ENCODE measurements at regions not wholly inside any gene's neighbourhood (a gene's known extent, or its start where the extent isn't known, plus 50 kb on each side); places are given as distances from the start of the nearest gene placed in this dataset.

GRCh38 chr15:26113296-26113695, 250.2 kb upstream of the ATP10A start:
- no peaks in the 10 kb centered on the region for H3K9me3 Mint-ChIP-seq
- no peak for ATAC-seq
- no peaks in the 10 kb centered on the region for H3K27me3 Mint-ChIP-seq
- no peak overlapping the region for H3K4me3 Mint-ChIP-seq
- no peaks in the 10 kb centered on the region for H3K4me1 Mint-ChIP-seq
- DNase-seq: no peak
- no peak overlapping the region for H3K27ac Mint-ChIP-seq

GRCh38 chr15:26109203-26109602, 246.1 kb upstream of the ATP10A start:
- H3K27ac Mint-ChIP-seq: no peak overlapping the region
- ATAC-seq: no peak
- no peaks in the 10 kb centered on the region for H3K27me3 Mint-ChIP-seq
- DNase-seq: no peak
- H3K9me3 Mint-ChIP-seq: no peaks in the 10 kb centered on the region
- H3K4me3 Mint-ChIP-seq: no peak overlapping the region
- no peaks in the 10 kb centered on the region for H3K4me1 Mint-ChIP-seq

- H3K9me3 Mint-ChIP-seq: no peaks in the 10 kb centered on the region
- no peak overlapping the region for H3K27ac Mint-ChIP-seq
- peaks cover 11% of the 10 kb centered on the region for H3K27me3 Mint-ChIP-seq
- peaks cover 7% of the 10 kb centered on the region for H3K4me1 Mint-ChIP-seq
- DNase-seq (no peak), ATAC-seq (no peak)
- no peak overlapping the region for H3K4me3 Mint-ChIP-seq
These were observed 243.4 kb upstream of the ATP10A start for GRCh38 chr15:26106556-26106955.

- DNase-seq (no peak), ATAC-seq (no peak)
- Mint-ChIP-seq H3K4me1 (peaks cover 7% of the 10 kb centered on the region), H3K4me3 (no peak overlapping the region), H3K27me3 (peaks cover 11% of the 10 kb centered on the region), H3K9me3 (no peaks in the 10 kb centered on the region), H3K27ac (no peak overlapping the region)
These were observed 239.9 kb upstream of the ATP10A start for GRCh38 chr15:26103002-26103404.

- Mint-ChIP-seq H3K4me3 (no peak overlapping the region), H3K27me3 (peaks cover 11% of the 10 kb centered on the region), H3K9me3 (no peaks in the 10 kb centered on the region), H3K4me1 (peaks cover 7% of the 10 kb centered on the region), H3K27ac (no peak overlapping the region)
- DNase-seq (no peak), ATAC-seq (no peak)
These were observed 239.2 kb upstream of the ATP10A start for GRCh38 chr15:26102365-26102764.

GRCh38 chr15:26101443-26101842, 238.3 kb upstream of the ATP10A start:
- peaks cover 7% of the 10 kb centered on the region for H3K4me1 Mint-ChIP-seq
- H3K4me3 Mint-ChIP-seq: no peak overlapping the region
- no peak overlapping the region for H3K27ac Mint-ChIP-seq
- DNase-seq: no peak
- peaks cover 18% of the 10 kb centered on the region for H3K27me3 Mint-ChIP-seq
- no peak for ATAC-seq
- no peaks in the 10 kb centered on the region for H3K9me3 Mint-ChIP-seq

- H3K4me1 Mint-ChIP-seq: peaks cover 7% of the 10 kb centered on the region
- peaks cover 38% of the 10 kb centered on the region for H3K27me3 Mint-ChIP-seq
- no peak for ATAC-seq
- no peak overlapping the region for H3K4me3 Mint-ChIP-seq
- no peaks in the 10 kb centered on the region for H3K9me3 Mint-ChIP-seq
- H3K27ac Mint-ChIP-seq: no peak overlapping the region
- DNase-seq: no peak
These were observed 235.7 kb upstream of the ATP10A start for GRCh38 chr15:26098801-26099200.

- no peak overlapping the region for H3K27ac Mint-ChIP-seq
- ATAC-seq: no peak
These were observed 234.1 kb upstream of the ATP10A start for GRCh38 chr15:26097216-26097615.

GRCh38 chr15:26096581-26096980, 233.5 kb upstream of the ATP10A start:
- H3K9me3 Mint-ChIP-seq: no peaks in the 10 kb centered on the region
- no peak overlapping the region for H3K27ac Mint-ChIP-seq
- no peaks in the 10 kb centered on the region for H3K4me1 Mint-ChIP-seq
- DNase-seq (no peak), ATAC-seq (no peak)
- no peak overlapping the region for H3K4me3 Mint-ChIP-seq
- H3K27me3 Mint-ChIP-seq: peaks cover 30% of the 10 kb centered on the region

More at GRCh38 chr15:26097216-26097615, 234.1 kb upstream of the ATP10A start:
- no peak for DNase-seq
- Mint-ChIP-seq H3K27me3 (peaks cover 30% of the 10 kb centered on the region), H3K4me1 (no peaks in the 10 kb centered on the region), H3K4me3 (no peak overlapping the region), H3K9me3 (no peaks in the 10 kb centered on the region)

- Mint-ChIP-seq H3K4me1 (no peaks in the 10 kb centered on the region), H3K27ac (no peak overlapping the region), H3K9me3 (no peaks in the 10 kb centered on the region), H3K4me3 (no peak overlapping the region), H3K27me3 (peaks cover 30% of the 10 kb centered on the region)
- ATAC-seq (no peak), DNase-seq (no peak)
These were observed 232.7 kb upstream of the ATP10A start for GRCh38 chr15:26095710-26096330.

- Mint-ChIP-seq H3K4me3 (no peak overlapping the region), H3K27me3 (peaks cover 20% of the 10 kb centered on the region), H3K27ac (no peak overlapping the region), H3K9me3 (no peaks in the 10 kb centered on the region), H3K4me1 (no peaks in the 10 kb centered on the region)
- DNase-seq (no peak), ATAC-seq (no peak)
These were observed 228.1 kb upstream of the ATP10A start for GRCh38 chr15:26091184-26091583.

GRCh38 chr15:26087881-26088280, 224.8 kb upstream of the ATP10A start:
- no peak for DNase-seq
- ATAC-seq: no peak
- Mint-ChIP-seq H3K27ac (no peak overlapping the region), H3K9me3 (no peaks in the 10 kb centered on the region), H3K4me1 (peaks cover 11% of the 10 kb centered on the region), H3K4me3 (no peak overlapping the region), H3K27me3 (no peaks in the 10 kb centered on the region)

GRCh38 chr15:26087395-26087794, 224.3 kb upstream of the ATP10A start:
- ATAC-seq: no peak
- DNase-seq: no peak

GRCh38 chr15:26084771-26085170, 221.6 kb upstream of the ATP10A start:
- ATAC-seq: no peak
- H3K27me3 Mint-ChIP-seq: no peaks in the 10 kb centered on the region

More at GRCh38 chr15:26087395-26087794, 224.3 kb upstream of the ATP10A start:
- Mint-ChIP-seq H3K27ac (no peak overlapping the region), H3K4me3 (no peak overlapping the region), H3K4me1 (peaks cover 15% of the 10 kb centered on the region), H3K9me3 (no peaks in the 10 kb centered on the region), H3K27me3 (no peaks in the 10 kb centered on the region)

GRCh38 chr15:26083896-26084295, 220.8 kb upstream of the ATP10A start:
- Mint-ChIP-seq H3K27ac (no peak overlapping the region), H3K9me3 (peaks cover 0 to 5% of the 10 kb centered on the region in 2 donors), H3K4me3 (no peak overlapping the region), H3K27me3 (no peaks in the 10 kb centered on the region), H3K4me1 (peaks cover 26% of the 10 kb centered on the region)
- DNase-seq (no peak), ATAC-seq (no peak)

More at GRCh38 chr15:26084771-26085170, 221.6 kb upstream of the ATP10A start:
- peaks cover 26% of the 10 kb centered on the region for H3K4me1 Mint-ChIP-seq
- no peak overlapping the region for H3K27ac Mint-ChIP-seq
- DNase-seq: no peak
- H3K9me3 Mint-ChIP-seq: peaks cover 0 to 5% of the 10 kb centered on the region in 2 donors
- no peak overlapping the region for H3K4me3 Mint-ChIP-seq

GRCh38 chr15:26083457-26083856, 220.3 kb upstream of the ATP10A start:
- Mint-ChIP-seq H3K27ac (peak overlapping the region; percentile 85 to 100), H3K27me3 (no peaks in the 10 kb centered on the region), H3K4me3 (peak overlapping the region; percentile 91), H3K4me1 (peaks cover 26% of the 10 kb centered on the region), H3K9me3 (peaks cover 0 to 5% of the 10 kb centered on the region in 2 donors)
- ATAC-seq (no peak), DNase-seq (no peak)
